ENCODE measurements at regions not wholly inside any gene's neighbourhood (a gene's known extent, or its start where the extent isn't known, plus 50 kb on each side); places are given as distances from the start of the nearest gene placed in this dataset.

DNA sequence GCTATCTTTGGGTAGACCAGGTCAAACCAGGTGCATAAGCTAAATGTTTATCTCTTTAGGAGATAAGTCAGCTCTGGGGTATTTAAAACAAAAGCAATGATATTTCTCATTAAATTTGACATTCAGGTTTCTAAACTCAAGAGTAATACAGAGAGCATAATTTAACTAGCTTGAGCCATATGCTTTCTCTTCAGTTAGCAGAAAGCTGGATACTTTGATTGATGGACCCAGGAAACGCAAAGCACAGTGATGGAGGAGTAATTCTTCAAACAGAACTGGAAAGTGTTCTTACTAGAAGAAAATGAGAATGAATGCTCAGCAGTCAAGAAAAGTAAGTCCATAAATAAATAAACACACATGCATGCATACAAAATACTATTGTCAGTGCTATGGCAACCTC is 885.7 kb upstream of the RAG2 start:
- Histone ChIP-seq H3K27ac (ENCODE audit: low read length) (no peak overlapping the region), H4K20me1 (ENCODE audit: insufficient read depth) (no peaks in the 10 kb centered on the region), H3K27me3 (ENCODE audit: insufficient read depth, low read depth, low read length) (no peaks in the 10 kb centered on the region), H2AFZ (ENCODE audit: low read depth, low read length) (no peak overlapping the region), H3K36me3 (ENCODE audit: insufficient read depth, low read length) (no peaks in the 10 kb centered on the region), H3K4me2 (ENCODE audit: low read length) (no peak overlapping the region), H3K79me2 (replicated peaks; ENCODE audit: insufficient read depth, low read length) (no peaks in the 10 kb centered on the region), H3K4me3 (ENCODE audit: low read length) (no peak overlapping the region), H3K9me2 (ENCODE audit: insufficient read depth, low read length) (no peaks in the 10 kb centered on the region), H3F3A (ENCODE audit: insufficient read depth, low read length, poor library complexity, severe bottlenecking) (no peaks in the 10 kb centered on the region), H3K9ac (ENCODE audit: low read length) (no peak overlapping the region), H3K9me3 (ENCODE audit: low read length) (no peaks in the 10 kb centered on the region)
- TF ChIP-seq EZH2 (IDR thresholded peaks at IDR 0.05; ENCODE audit: borderline replicate concordance, insufficient read depth, low read length, poor library complexity, severe bottlenecking) = no peak
- TF ChIP-seq RAD21 (conservative IDR thresholded peaks at IDR 0.05) = no peak
- TF ChIP-seq TAF1 (IDR thresholded peaks at IDR 0.05; ENCODE audit: low read depth) = no peak
- TF ChIP-seq POLR2AphosphoS5 (IDR thresholded peaks at IDR 0.05) = no peak
- TF ChIP-seq, protein P1, sequence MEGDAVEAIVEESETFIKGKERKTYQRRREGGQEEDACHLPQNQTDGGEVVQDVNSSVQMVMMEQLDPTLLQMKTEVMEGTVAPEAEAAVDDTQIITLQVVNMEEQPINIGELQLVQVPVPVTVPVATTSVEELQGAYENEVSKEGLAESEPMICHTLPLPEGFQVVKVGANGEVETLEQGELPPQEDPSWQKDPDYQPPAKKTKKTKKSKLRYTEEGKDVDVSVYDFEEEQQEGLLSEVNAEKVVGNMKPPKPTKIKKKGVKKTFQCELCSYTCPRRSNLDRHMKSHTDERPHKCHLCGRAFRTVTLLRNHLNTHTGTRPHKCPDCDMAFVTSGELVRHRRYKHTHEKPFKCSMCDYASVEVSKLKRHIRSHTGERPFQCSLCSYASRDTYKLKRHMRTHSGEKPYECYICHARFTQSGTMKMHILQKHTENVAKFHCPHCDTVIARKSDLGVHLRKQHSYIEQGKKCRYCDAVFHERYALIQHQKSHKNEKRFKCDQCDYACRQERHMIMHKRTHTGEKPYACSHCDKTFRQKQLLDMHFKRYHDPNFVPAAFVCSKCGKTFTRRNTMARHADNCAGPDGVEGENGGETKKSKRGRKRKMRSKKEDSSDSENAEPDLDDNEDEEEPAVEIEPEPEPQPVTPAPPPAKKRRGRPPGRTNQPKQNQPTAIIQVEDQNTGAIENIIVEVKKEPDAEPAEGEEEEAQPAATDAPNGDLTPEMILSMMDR (IDR thresholded peaks at IDR 0.05; ENCODE audit: poor library complexity, severe bottlenecking) = no peak
- TF ChIP-seq MXI1 (conservative IDR thresholded peaks at IDR 0.05; ENCODE audit: poor library complexity, severe bottlenecking) = no peak
- TF ChIP-seq EP300 (conservative IDR thresholded peaks at IDR 0.05; ENCODE audit: poor library complexity, severe bottlenecking) = no peak
- no peak for TF ChIP-seq SMC3 (conservative IDR thresholded peaks at IDR 0.05; ENCODE audit: poor library complexity)
- TF ChIP-seq, protein P2, sequence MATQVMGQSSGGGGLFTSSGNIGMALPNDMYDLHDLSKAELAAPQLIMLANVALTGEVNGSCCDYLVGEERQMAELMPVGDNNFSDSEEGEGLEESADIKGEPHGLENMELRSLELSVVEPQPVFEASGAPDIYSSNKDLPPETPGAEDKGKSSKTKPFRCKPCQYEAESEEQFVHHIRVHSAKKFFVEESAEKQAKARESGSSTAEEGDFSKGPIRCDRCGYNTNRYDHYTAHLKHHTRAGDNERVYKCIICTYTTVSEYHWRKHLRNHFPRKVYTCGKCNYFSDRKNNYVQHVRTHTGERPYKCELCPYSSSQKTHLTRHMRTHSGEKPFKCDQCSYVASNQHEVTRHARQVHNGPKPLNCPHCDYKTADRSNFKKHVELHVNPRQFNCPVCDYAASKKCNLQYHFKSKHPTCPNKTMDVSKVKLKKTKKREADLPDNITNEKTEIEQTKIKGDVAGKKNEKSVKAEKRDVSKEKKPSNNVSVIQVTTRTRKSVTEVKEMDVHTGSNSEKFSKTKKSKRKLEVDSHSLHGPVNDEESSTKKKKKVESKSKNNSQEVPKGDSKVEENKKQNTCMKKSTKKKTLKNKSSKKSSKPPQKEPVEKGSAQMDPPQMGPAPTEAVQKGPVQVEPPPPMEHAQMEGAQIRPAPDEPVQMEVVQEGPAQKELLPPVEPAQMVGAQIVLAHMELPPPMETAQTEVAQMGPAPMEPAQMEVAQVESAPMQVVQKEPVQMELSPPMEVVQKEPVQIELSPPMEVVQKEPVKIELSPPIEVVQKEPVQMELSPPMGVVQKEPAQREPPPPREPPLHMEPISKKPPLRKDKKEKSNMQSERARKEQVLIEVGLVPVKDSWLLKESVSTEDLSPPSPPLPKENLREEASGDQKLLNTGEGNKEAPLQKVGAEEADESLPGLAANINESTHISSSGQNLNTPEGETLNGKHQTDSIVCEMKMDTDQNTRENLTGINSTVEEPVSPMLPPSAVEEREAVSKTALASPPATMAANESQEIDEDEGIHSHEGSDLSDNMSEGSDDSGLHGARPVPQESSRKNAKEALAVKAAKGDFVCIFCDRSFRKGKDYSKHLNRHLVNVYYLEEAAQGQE (IDR thresholded peaks at IDR 0.05; ENCODE audit: borderline replicate concordance) = no peak

DNA sequence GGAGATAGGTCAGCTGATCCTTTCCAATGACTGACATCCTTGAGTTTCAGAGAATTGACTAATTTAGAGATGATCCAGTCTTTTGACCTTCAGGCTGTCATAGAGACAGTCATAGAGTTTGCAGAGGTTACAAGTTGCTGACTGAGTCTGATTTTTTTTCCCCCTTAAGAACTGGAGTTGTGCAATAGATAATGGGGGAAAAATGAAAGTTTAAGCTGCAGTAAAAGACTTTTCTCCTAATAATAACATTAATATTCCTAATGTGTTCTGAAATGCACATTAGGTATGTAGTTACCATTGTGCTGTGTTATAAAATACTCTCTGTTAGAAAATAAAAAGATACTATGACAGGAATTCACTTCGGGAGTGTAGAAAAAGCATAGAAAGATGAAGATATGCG is 876.9 kb upstream of the RAG2 start:
- no peak overlapping the region for H3K4me3 ChIP-seq (ENCODE audit: low read length)
- H3K27me3 ChIP-seq (ENCODE audit: insufficient read depth, low read depth, low read length) = no peaks in the 10 kb centered on the region
- TF ChIP-seq, protein P2 (IDR thresholded peaks at IDR 0.05; ENCODE audit: borderline replicate concordance) = no peak
- TF ChIP-seq EP300 (conservative IDR thresholded peaks at IDR 0.05; ENCODE audit: poor library complexity, severe bottlenecking) (no peak), RAD21 (conservative IDR thresholded peaks at IDR 0.05) (no peak), POLR2AphosphoS5 (IDR thresholded peaks at IDR 0.05) (no peak), TAF1 (IDR thresholded peaks at IDR 0.05; ENCODE audit: low read depth) (no peak), MXI1 (conservative IDR thresholded peaks at IDR 0.05; ENCODE audit: poor library complexity, severe bottlenecking) (no peak), EZH2 (IDR thresholded peaks at IDR 0.05; ENCODE audit: borderline replicate concordance, insufficient read depth, low read length, poor library complexity, severe bottlenecking) (no peak), SMC3 (conservative IDR thresholded peaks at IDR 0.05; ENCODE audit: poor library complexity) (no peak)
- TF ChIP-seq, protein P1 (IDR thresholded peaks at IDR 0.05; ENCODE audit: poor library complexity, severe bottlenecking) = no peak
- no peaks in the 10 kb centered on the region for H3F3A ChIP-seq (ENCODE audit: insufficient read depth, low read length, poor library complexity, severe bottlenecking)
- H3K36me3 ChIP-seq (ENCODE audit: insufficient read depth, low read length) = no peaks in the 10 kb centered on the region
- H4K20me1 ChIP-seq (ENCODE audit: insufficient read depth) = no peaks in the 10 kb centered on the region
- no peaks in the 10 kb centered on the region for H3K9me3 ChIP-seq (ENCODE audit: low read length)
- H3K79me2 ChIP-seq (replicated peaks; ENCODE audit: insufficient read depth, low read length) = no peaks in the 10 kb centered on the region
- H2AFZ ChIP-seq (ENCODE audit: low read depth, low read length) = no peak overlapping the region
- no peak overlapping the region for H3K4me2 ChIP-seq (ENCODE audit: low read length)
- no peaks in the 10 kb centered on the region for H3K9me2 ChIP-seq (ENCODE audit: insufficient read depth, low read length)
- H3K9ac ChIP-seq (ENCODE audit: low read length) = no peak overlapping the region
- H3K27ac ChIP-seq (ENCODE audit: low read length) = no peak overlapping the region
